HG02610 (cell line): ENCODE measurements at regions not wholly inside any gene's neighbourhood (a gene's known extent, or its start where the extent isn't known, plus 50 kb on each side); places are given as distances from the start of the nearest gene placed in this dataset.

Source experiments
- ATAC-seq: cut with Tn5 transposase; IDR thresholded peaks from one replicate; pipeline ENCODE4 v1.9.1; 2021; ENCODE audit warnings: mild to moderate bottlenecking, moderate library complexity; ENCODE audit not compliant: unreplicated experiment

- no peak for ATAC-seq
Observed at GRCh38 chr5:158308429-158309025, 449.6 kb upstream of the CLINT1 start.

GRCh38 chr5:158305861-158306260 is 446.9 kb upstream of the CLINT1 start:
- no peak for ATAC-seq

GRCh38 chr5:158304607-158305006 is 445.7 kb upstream of the CLINT1 start:
- no peak for ATAC-seq

GRCh38 chr5:158303883-158304282 is 444.9 kb upstream of the CLINT1 start:
- ATAC-seq: no peak

- no peak for ATAC-seq
Observed at GRCh38 chr5:158303275-158303674, 444.3 kb upstream of the CLINT1 start.

- ATAC-seq: no peak
Observed at GRCh38 chr5:158302029-158302428, 443.1 kb upstream of the CLINT1 start.

- no peak for ATAC-seq
Observed at GRCh38 chr5:158301186-158301585, 442.2 kb upstream of the CLINT1 start.

GRCh38 chr5:158300256-158300655 is 441.3 kb upstream of the CLINT1 start:
- ATAC-seq: no peak

GRCh38 chr5:158297002-158297527 is 438.1 kb upstream of the CLINT1 start:
- ATAC-seq: no peak

GRCh38 chr5:158294701-158295100 is 435.8 kb upstream of the CLINT1 start:
- no peak for ATAC-seq

GRCh38 chr5:158292981-158293380 is 434.0 kb upstream of the CLINT1 start:
- ATAC-seq: no peak

GRCh38 chr5:158289967-158290366 is 431.0 kb upstream of the CLINT1 start:
- ATAC-seq: no peak

GRCh38 chr5:158288272-158288657 is 429.3 kb upstream of the CLINT1 start:
- no peak for ATAC-seq

GRCh38 chr5:158287643-158288271 is 428.8 kb upstream of the CLINT1 start:
- ATAC-seq: no peak

- ATAC-seq: no peak
Observed at GRCh38 chr5:158286827-158287226, 427.9 kb upstream of the CLINT1 start.

- ATAC-seq: no peak
Observed at GRCh38 chr5:158285698-158286097, 426.8 kb upstream of the CLINT1 start.

GRCh38 chr5:158284242-158284641 is 425.3 kb upstream of the CLINT1 start:
- ATAC-seq: no peak

GRCh38 chr5:158283397-158283796 is 424.5 kb upstream of the CLINT1 start:
- no peak for ATAC-seq

- no peak for ATAC-seq
Observed at GRCh38 chr5:158278216-158278925, 419.4 kb upstream of the CLINT1 start.

- no peak for ATAC-seq
Observed at GRCh38 chr5:158277276-158277675, 418.3 kb upstream of the CLINT1 start.

GRCh38 chr5:158276692-158277091 is 417.7 kb upstream of the CLINT1 start:
- ATAC-seq: no peak

GRCh38 chr5:158275511-158275910 is 416.6 kb upstream of the CLINT1 start:
- ATAC-seq: no peak
